ENCODE measurements at regions not wholly inside any gene's neighbourhood (a gene's known extent, or its start where the extent isn't known, plus 50 kb on each side); places are given as distances from the start of the nearest gene placed in this dataset.
A peak's percentile ranks its signal among the peaks of the same experiment; 100 is the strongest.

GRCh38 chr6:148602136-148602535 is 144.7 kb upstream of the UST start:
- DNase-seq, result no peak
- Mint-ChIP-seq H3K36me3 (ENCODE audit: low read depth) (no peaks in the 10 kb centered on the region), H3K27me3 (peaks cover 7% of the 10 kb centered on the region), H3K4me3 (no peak overlapping the region), H3K4me1 (no peaks in the 10 kb centered on the region), H3K9me3 (ENCODE audit: low read depth) (no peaks in the 10 kb centered on the region), H3K27ac (no peak overlapping the region)
- ChIA-PET POLR2A (no interaction called here), CTCF (no interaction called here)
- ATAC-seq, result no peak
- intact Hi-C loops (cut with DNase I, micrococcal nuclease), result no loop called here

GRCh38 chr6:148608199-148608951 is 138.5 kb upstream of the UST start:
- POLR2A ChIA-PET, result no interaction called here
- DNase-seq, result no peak

GRCh38 chr6:148611213-148611612 is 135.6 kb upstream of the UST start:
- ChIA-PET CTCF (interaction anchor here (0.6 kb wide), 1 partner anchor 82 kb away, joined by 3 read pairs; no protein-coding TSS in a partner anchor), POLR2A (no interaction called here)
- Mint-ChIP-seq H3K27ac (no peak overlapping the region), H3K4me3 (no peak overlapping the region), H3K4me1 (no peaks in the 10 kb centered on the region), H3K27me3 (peaks cover 4% of the 10 kb centered on the region), H3K9me3 (ENCODE audit: low read depth) (no peaks in the 10 kb centered on the region), H3K36me3 (ENCODE audit: low read depth) (no peaks in the 10 kb centered on the region)
- intact Hi-C loops (cut with DNase I, micrococcal nuclease), result no loop called here
- no peak for DNase-seq
- ATAC-seq, result no peak

More at GRCh38 chr6:148608199-148608951, 138.5 kb upstream of the UST start:
- no peak overlapping the region for H3K27ac Mint-ChIP-seq
- peaks cover 8% of the 10 kb centered on the region for H3K27me3 Mint-ChIP-seq
- CTCF ChIA-PET, result interaction anchor here (1.6 kb wide), 1 partner anchor 31 kb away, joined by 3 read pairs; no protein-coding TSS in a partner anchor
- no peaks in the 10 kb centered on the region for H3K36me3 Mint-ChIP-seq (ENCODE audit: low read depth)
- no peak for ATAC-seq
- intact Hi-C loops (cut with DNase I, micrococcal nuclease), result loop anchor here in 1 of 2 experiments (1.0 kb wide), 1 partner anchor 49 kb away; no protein-coding TSS in a partner anchor
- no peaks in the 10 kb centered on the region for H3K9me3 Mint-ChIP-seq (ENCODE audit: low read depth)
- no peaks in the 10 kb centered on the region for H3K4me1 Mint-ChIP-seq
- H3K4me3 Mint-ChIP-seq, result no peak overlapping the region

- intact Hi-C loops (cut with DNase I, micrococcal nuclease), result no loop called here
- H3K27me3 Mint-ChIP-seq, result peaks cover 4% of the 10 kb centered on the region
- no peak for ATAC-seq
- no peak for DNase-seq
- H3K27ac Mint-ChIP-seq, result no peak overlapping the region
- H3K36me3 Mint-ChIP-seq (ENCODE audit: low read depth), result no peaks in the 10 kb centered on the region
- ChIA-PET CTCF (no interaction called here), POLR2A (interaction anchor here (0.6 kb wide), 1 partner anchor 14 kb away, joined by 3 read pairs; no protein-coding TSS in a partner anchor)
- H3K4me1 Mint-ChIP-seq, result no peaks in the 10 kb centered on the region
- no peak overlapping the region for H3K4me3 Mint-ChIP-seq
- no peaks in the 10 kb centered on the region for H3K9me3 Mint-ChIP-seq (ENCODE audit: low read depth)
These were observed 134.8 kb upstream of the UST start for GRCh38 chr6:148612043-148612442.

- H3K4me3 Mint-ChIP-seq, result no peak overlapping the region
- ChIA-PET POLR2A (no interaction called here), CTCF (no interaction called here)
- DNase-seq, result no peak
- H3K27ac Mint-ChIP-seq, result no peak overlapping the region
- H3K27me3 Mint-ChIP-seq, result peaks cover 4% of the 10 kb centered on the region
- intact Hi-C loops (cut with DNase I, micrococcal nuclease), result no loop called here
- H3K4me1 Mint-ChIP-seq, result no peaks in the 10 kb centered on the region
- H3K9me3 Mint-ChIP-seq (ENCODE audit: low read depth), result no peaks in the 10 kb centered on the region
- ATAC-seq, result no peak
- no peaks in the 10 kb centered on the region for H3K36me3 Mint-ChIP-seq (ENCODE audit: low read depth)
These were observed 132.2 kb upstream of the UST start for GRCh38 chr6:148614602-148615001.

GRCh38 chr6:148616841-148617240 is 130.0 kb upstream of the UST start:
- H3K27me3 Mint-ChIP-seq, result peaks cover 2% of the 10 kb centered on the region
- DNase-seq (no peak), ATAC-seq (no peak)
- H3K9me3 Mint-ChIP-seq (ENCODE audit: low read depth), result no peaks in the 10 kb centered on the region
- intact Hi-C loops (cut with DNase I, micrococcal nuclease), result no loop called here
- H3K4me1 Mint-ChIP-seq, result no peaks in the 10 kb centered on the region
- no peak overlapping the region for H3K4me3 Mint-ChIP-seq
- ChIA-PET CTCF (no interaction called here), POLR2A (no interaction called here)
- no peak overlapping the region for H3K27ac Mint-ChIP-seq
- no peaks in the 10 kb centered on the region for H3K36me3 Mint-ChIP-seq (ENCODE audit: low read depth)

- Mint-ChIP-seq H3K4me3 (no peak overlapping the region), H3K9me3 (ENCODE audit: low read depth) (no peaks in the 10 kb centered on the region), H3K36me3 (ENCODE audit: low read depth) (no peaks in the 10 kb centered on the region), H3K27ac (no peak overlapping the region), H3K4me1 (no peaks in the 10 kb centered on the region), H3K27me3 (peaks cover 2% of the 10 kb centered on the region)
- intact Hi-C loops (cut with DNase I, micrococcal nuclease), result no loop called here
- POLR2A ChIA-PET, result no interaction called here
- CTCF ChIA-PET, result no interaction called here
- DNase-seq (no peak), ATAC-seq (no peak)
These were observed 129.3 kb upstream of the UST start for GRCh38 chr6:148617530-148617929.

- no peaks in the 10 kb centered on the region for H3K36me3 Mint-ChIP-seq (ENCODE audit: low read depth)
These were observed 126.9 kb upstream of the UST start for GRCh38 chr6:148619891-148620290.

GRCh38 chr6:148620579-148621298 is 126.1 kb upstream of the UST start:
- no peaks in the 10 kb centered on the region for H3K4me1 Mint-ChIP-seq
- H3K27ac Mint-ChIP-seq, result no peak overlapping the region
- POLR2A ChIA-PET, result interaction anchor here (0.5 to 0.6 kb wide), 2 partner anchors 17 to 138 kb away, joined by 3 read pairs; no protein-coding TSS in a partner anchor
- CTCF ChIA-PET, result interaction anchor here (1.2 kb wide), 1 partner anchor 17 kb away, joined by 3 read pairs; no protein-coding TSS in a partner anchor
- H3K27me3 Mint-ChIP-seq, result peaks cover 6% of the 10 kb centered on the region
- H3K36me3 Mint-ChIP-seq (ENCODE audit: low read depth), result no peaks in the 10 kb centered on the region
- H3K9me3 Mint-ChIP-seq (ENCODE audit: low read depth), result no peaks in the 10 kb centered on the region
- ATAC-seq (peak; percentile 78), DNase-seq (peak; percentile 16)
- intact Hi-C loops (cut with DNase I, micrococcal nuclease), result loop anchor here (1.0 to 5.0 kb wide), 2 partner anchors 92 to 138 kb away; no protein-coding TSS in a partner anchor
- H3K4me3 Mint-ChIP-seq, result no peak overlapping the region

More at GRCh38 chr6:148619891-148620290, 126.9 kb upstream of the UST start:
- Mint-ChIP-seq H3K27ac (no peak overlapping the region), H3K4me1 (no peaks in the 10 kb centered on the region), H3K4me3 (no peak overlapping the region), H3K9me3 (ENCODE audit: low read depth) (no peaks in the 10 kb centered on the region), H3K27me3 (peaks cover 6% of the 10 kb centered on the region)
- CTCF ChIA-PET, result interaction anchor here (1.2 kb wide), 1 partner anchor 18 kb away, joined by 3 read pairs; no protein-coding TSS in a partner anchor
- POLR2A ChIA-PET, result no interaction called here
- DNase-seq, result no peak
- intact Hi-C loops (cut with DNase I, micrococcal nuclease), result loop anchor here (1.0 to 5.0 kb wide), 2 partner anchors 92 to 138 kb away; no protein-coding TSS in a partner anchor
- no peak for ATAC-seq

GRCh38 chr6:148625609-148626008 is 121.2 kb upstream of the UST start:
- no peak for DNase-seq
- POLR2A ChIA-PET, result interaction anchor here (0.6 kb wide), 1 partner anchor 14 kb away, joined by 3 read pairs; no protein-coding TSS in a partner anchor
- Mint-ChIP-seq H3K4me1 (peaks cover 7% of the 10 kb centered on the region), H3K27ac (no peak overlapping the region), H3K4me3 (no peak overlapping the region), H3K9me3 (ENCODE audit: low read depth) (no peaks in the 10 kb centered on the region), H3K36me3 (ENCODE audit: low read depth) (no peaks in the 10 kb centered on the region), H3K27me3 (peaks cover 5% of the 10 kb centered on the region)
- CTCF ChIA-PET, result no interaction called here
- intact Hi-C loops (cut with DNase I, micrococcal nuclease), result no loop called here
- ATAC-seq, result no peak

GRCh38 chr6:148628251-148628650 is 118.6 kb upstream of the UST start:
- ATAC-seq (no peak), DNase-seq (no peak)
- H3K4me3 Mint-ChIP-seq, result no peak overlapping the region
- no peaks in the 10 kb centered on the region for H3K9me3 Mint-ChIP-seq (ENCODE audit: low read depth)
- H3K36me3 Mint-ChIP-seq (ENCODE audit: low read depth), result no peaks in the 10 kb centered on the region
- no peak overlapping the region for H3K27ac Mint-ChIP-seq
- peaks cover 7% of the 10 kb centered on the region for H3K4me1 Mint-ChIP-seq
- CTCF ChIA-PET, result no interaction called here
- H3K27me3 Mint-ChIP-seq, result peaks cover 3% of the 10 kb centered on the region
- intact Hi-C loops (cut with DNase I, micrococcal nuclease), result no loop called here
- POLR2A ChIA-PET, result no interaction called here

GRCh38 chr6:148629181-148629580 is 117.6 kb upstream of the UST start:
- H3K27me3 Mint-ChIP-seq, result no peaks in the 10 kb centered on the region
- DNase-seq (no peak), ATAC-seq (no peak)
- H3K36me3 Mint-ChIP-seq (ENCODE audit: low read depth), result no peaks in the 10 kb centered on the region
- H3K4me3 Mint-ChIP-seq, result no peak overlapping the region
- ChIA-PET CTCF (interaction anchor here (1.0 kb wide), 1 partner anchor 27 kb away, joined by 4 read pairs; no protein-coding TSS in a partner anchor), POLR2A (no interaction called here)
- intact Hi-C loops (cut with DNase I, micrococcal nuclease), result no loop called here
- H3K9me3 Mint-ChIP-seq (ENCODE audit: low read depth), result no peaks in the 10 kb centered on the region
- no peak overlapping the region for H3K27ac Mint-ChIP-seq
- peaks cover 7% of the 10 kb centered on the region for H3K4me1 Mint-ChIP-seq

Measured in activated CD4-positive, alpha-beta T cell treated with anti-CD3 and anti-CD28 coated beads for 36 hours (primary cell).